ENCODE measurements at regions not wholly inside any gene's neighbourhood (a gene's known extent, or its start where the extent isn't known, plus 50 kb on each side); places are given as distances from the start of the nearest gene placed in this dataset.

DNA sequence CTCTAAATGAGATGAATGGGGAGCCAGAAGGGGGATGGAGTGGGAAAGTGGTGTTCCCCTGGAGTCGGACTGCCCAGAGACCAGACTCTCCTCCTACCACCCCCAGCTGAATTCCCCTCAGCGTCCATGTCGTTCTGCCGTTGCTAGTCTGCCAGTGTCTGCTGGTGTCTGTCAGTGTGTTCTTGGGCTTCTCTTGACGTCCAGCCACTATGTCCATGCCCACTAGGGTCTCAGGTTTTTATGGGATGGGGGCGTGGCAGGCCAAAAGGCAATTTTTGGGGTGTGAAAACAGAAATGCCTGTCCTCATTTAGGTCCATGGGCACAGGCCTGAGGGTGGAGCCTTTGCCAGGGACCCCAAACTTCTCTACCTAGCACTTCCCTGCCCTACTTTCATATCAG, 589.6 kb downstream of the IGSF11 start:
- TF ChIP-seq, protein P1, sequence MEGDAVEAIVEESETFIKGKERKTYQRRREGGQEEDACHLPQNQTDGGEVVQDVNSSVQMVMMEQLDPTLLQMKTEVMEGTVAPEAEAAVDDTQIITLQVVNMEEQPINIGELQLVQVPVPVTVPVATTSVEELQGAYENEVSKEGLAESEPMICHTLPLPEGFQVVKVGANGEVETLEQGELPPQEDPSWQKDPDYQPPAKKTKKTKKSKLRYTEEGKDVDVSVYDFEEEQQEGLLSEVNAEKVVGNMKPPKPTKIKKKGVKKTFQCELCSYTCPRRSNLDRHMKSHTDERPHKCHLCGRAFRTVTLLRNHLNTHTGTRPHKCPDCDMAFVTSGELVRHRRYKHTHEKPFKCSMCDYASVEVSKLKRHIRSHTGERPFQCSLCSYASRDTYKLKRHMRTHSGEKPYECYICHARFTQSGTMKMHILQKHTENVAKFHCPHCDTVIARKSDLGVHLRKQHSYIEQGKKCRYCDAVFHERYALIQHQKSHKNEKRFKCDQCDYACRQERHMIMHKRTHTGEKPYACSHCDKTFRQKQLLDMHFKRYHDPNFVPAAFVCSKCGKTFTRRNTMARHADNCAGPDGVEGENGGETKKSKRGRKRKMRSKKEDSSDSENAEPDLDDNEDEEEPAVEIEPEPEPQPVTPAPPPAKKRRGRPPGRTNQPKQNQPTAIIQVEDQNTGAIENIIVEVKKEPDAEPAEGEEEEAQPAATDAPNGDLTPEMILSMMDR (IDR thresholded peaks at IDR 0.05): no peak
- TF ChIP-seq POLR2A (IDR thresholded peaks at IDR 0.05) (no peak), POLR2AphosphoS5 (IDR thresholded peaks at IDR 0.05) (no peak), EP300 (IDR thresholded peaks at IDR 0.05) (no peak)
